Heart right ventricle (tissue), 16 donors: ENCODE measurements at regions not wholly inside any gene's neighbourhood (a gene's known extent, or its start where the extent isn't known, plus 50 kb on each side); places are given as distances from the start of the nearest gene placed in this dataset.

Experiments
- ATAC-seq, 8 donors: fragments of 200-7000 bp; cut with Tn5 transposase; one replicate each; pipeline ENCODE4 v1.9.1; 2020; ENCODE audit warnings: mild to moderate bottlenecking in 8 of 8, moderate library complexity in 8 of 8, moderate number of reproducible peaks in 1 of 8
- DNase-seq, 2 donors: peaks; one replicate each; pipeline ENCODE4 v3.0.0-alpha.2; 2020
- H3K27ac ChIP-seq, 10 donors: fragments of 200-600 bp; sonication (generic) in 2 of 10; one replicate each; pipeline versions ENCODE4 v1.5.0 to v1.8.0; 2020 to 2022; ENCODE audit warnings: mild to moderate bottlenecking in 3 of 10
- H3K27me3 ChIP-seq, 7 donors: fragments of 200-600 bp; one replicate each; pipeline ENCODE4 v1.8.0; 2021 to 2022; ENCODE audit warnings: mild to moderate bottlenecking in 2 of 7
- H3K36me3 ChIP-seq, 9 donors: fragments of 200-600 bp; sonication (generic) in 1 of 9; one replicate each; pipeline versions ENCODE4 v1.5.0 to v1.8.0; 2020 to 2022; ENCODE audit warnings: mild to moderate bottlenecking in 2 of 9
- H3K4me1 ChIP-seq, 9 donors: fragments of 200-600 bp; sonication (generic) in 1 of 9; one replicate each; pipeline versions ENCODE4 v1.5.0 to v1.8.0; 2020 to 2022; ENCODE audit warnings: mild to moderate bottlenecking in 4 of 9
- H3K4me3 ChIP-seq, 10 donors: fragments of 200-600 bp; sonication (generic) in 2 of 10; one replicate each; pipeline versions ENCODE4 v1.5.0 to v1.8.0; 2020 to 2022; ENCODE audit warnings: mild to moderate bottlenecking in 7 of 10, moderate library complexity in 2 of 10
- H3K9me3 ChIP-seq, 11 donors: fragments of 200-600 bp in 10 of 11; sonication (generic) in 2 of 11; one replicate each; pipeline versions ENCODE4 v1.5.0 to v1.8.0; 2013 to 2022; ENCODE audit warnings: mild to moderate bottlenecking in 2 of 11, control low read depth in 1 of 11, moderate library complexity in 1 of 11
- WGBS, 2 donors: extraction: QIAGEN DNeasy Blood & Tissue Kit; methylation state at CpG; one replicate each; pipeline ENCODE4 v1.1.7; 2013; ENCODE audit warnings: inconsistent platforms in 1 of 2; 5-methylcytosine and 5-hydroxymethylcytosine counted together
- intact Hi-C, 10 donors: fragments of 100-400 bp; cut with DNase I; formaldehyde crosslinking; loops; one replicate each; pipeline versions ENCODE4 v1.11.1 to v1.14.2; 2022
- TF ChIP-seq, protein P1 (sequence below), 9 donors: fragments of 200-600 bp; sonication (generic) in 2 of 9; IDR thresholded peaks; one replicate each; pipeline versions ENCODE4 v1.5.0 to v1.8.0; 2021 to 2022; ENCODE audit warnings: antibody characterized with exemption in 9 of 9, mild to moderate bottlenecking in 5 of 9, moderate library complexity in 1 of 9
- donor health status: Arrhythmogenic right ventricular cardiomyopathy.
- donor health status: ischemic (EF 13 %, LVEDD 7.1; RV severe dilation, severe dysfunction).
- donor health status: healthy with polysubstance abuse.
- donor health status: DM: no; HTN: yes; CAD: no.
- donor health status: DM: no; HTN: no; CAD: no.
- donor health status: ischemic (EF 25% LVEDD 6.9; RV normal size, moderate dysfunction).
- donor health status: ischemic (EF 25% LVEDD 5.7; RV mildly dilated, moderate dysfunction).
- donor health status: healthy.
- donor health status: DM: yes; HTN: yes; CAD: no.
- donor health status: Ischemic cardiomyopathy.
- donor health status: ischemic (EF 35%, LVEDD 5.7; RV mildly dilated, moderate dysfunction).
- donor health status: nonischemic (EF 11% LVEDD 7.7; RV severe dilation, severe dysfunction).
- donor health status: DM: yes; HTN: yes; CAD: no.
- donor health status: PGD.
- donor health status: ischemic (EF 29% LVEDD 5.4; RV normal size, mild dysfunction).
- donor health status: nonischemic (EF 23%, LVEDD 6.1; RV moderate dilation, normal function).

DNA sequence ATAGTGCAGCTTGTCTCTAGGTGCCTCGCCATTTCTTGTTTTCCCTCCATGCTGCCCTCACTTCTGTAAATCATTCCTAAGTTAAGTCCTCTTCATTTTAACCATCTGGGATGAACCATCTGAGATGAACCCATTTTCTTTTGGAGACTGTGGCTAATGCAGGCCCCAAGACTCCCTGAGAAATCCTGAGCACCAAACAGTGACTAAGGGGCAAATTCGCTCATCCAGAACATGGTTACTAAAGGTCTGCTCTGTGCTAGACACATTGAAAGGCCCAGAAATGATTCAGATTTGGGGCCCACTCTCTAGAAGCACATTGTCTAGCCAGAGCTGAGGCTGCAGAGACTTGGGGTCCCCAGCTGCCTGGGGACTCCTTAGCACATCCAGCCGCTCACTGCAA lies 151.9 kb upstream of the CTTNBP2NL start:
- intact Hi-C loops = loop anchor here in 1 of 10 donors (10.0 kb wide), 1 partner anchor 99 kb away; no protein-coding TSS in a partner anchor
- Histone ChIP-seq H3K9me3 (no peaks in the 10 kb centered on the region), H3K4me1 (peaks cover 0 to 25% (median 4%) of the 10 kb centered on the region in 9 donors), H3K27ac (peak overlapping the region in 1 of 10 donors; percentile 37), H3K36me3 (no peaks in the 10 kb centered on the region), H3K4me3 (no peak overlapping the region), H3K27me3 (no peaks in the 10 kb centered on the region)
- no peak for DNase-seq
- no peak for ATAC-seq
- TF ChIP-seq, protein P1, sequence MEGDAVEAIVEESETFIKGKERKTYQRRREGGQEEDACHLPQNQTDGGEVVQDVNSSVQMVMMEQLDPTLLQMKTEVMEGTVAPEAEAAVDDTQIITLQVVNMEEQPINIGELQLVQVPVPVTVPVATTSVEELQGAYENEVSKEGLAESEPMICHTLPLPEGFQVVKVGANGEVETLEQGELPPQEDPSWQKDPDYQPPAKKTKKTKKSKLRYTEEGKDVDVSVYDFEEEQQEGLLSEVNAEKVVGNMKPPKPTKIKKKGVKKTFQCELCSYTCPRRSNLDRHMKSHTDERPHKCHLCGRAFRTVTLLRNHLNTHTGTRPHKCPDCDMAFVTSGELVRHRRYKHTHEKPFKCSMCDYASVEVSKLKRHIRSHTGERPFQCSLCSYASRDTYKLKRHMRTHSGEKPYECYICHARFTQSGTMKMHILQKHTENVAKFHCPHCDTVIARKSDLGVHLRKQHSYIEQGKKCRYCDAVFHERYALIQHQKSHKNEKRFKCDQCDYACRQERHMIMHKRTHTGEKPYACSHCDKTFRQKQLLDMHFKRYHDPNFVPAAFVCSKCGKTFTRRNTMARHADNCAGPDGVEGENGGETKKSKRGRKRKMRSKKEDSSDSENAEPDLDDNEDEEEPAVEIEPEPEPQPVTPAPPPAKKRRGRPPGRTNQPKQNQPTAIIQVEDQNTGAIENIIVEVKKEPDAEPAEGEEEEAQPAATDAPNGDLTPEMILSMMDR (IDR thresholded peaks at IDR 0.05) = no peak
- 96 to 97% methylated on average over 3 of the region's 3 CpGs for WGBS, 2 donors

DNA sequence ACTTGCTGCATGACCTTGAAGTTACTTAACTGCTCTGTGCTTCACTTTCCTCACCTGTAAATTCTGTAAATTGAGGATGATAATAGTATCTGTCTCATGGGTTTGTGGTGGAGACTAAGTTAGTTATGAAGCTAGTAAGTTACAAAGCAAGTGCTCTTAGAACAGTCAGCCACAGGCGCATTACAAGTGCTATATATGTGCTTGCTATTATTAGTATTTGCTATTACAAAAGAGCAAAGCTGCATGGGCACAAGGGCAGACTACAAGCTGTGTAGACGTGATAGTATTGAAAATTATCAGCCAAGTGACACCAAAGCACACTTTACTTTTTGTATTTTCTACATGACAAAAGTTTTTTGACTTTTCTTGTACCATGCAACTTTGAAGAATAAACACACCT lies 150.9 kb upstream of the CTTNBP2NL start:
- DNase-seq (no peak), ATAC-seq (peak in 7 of 8 donors; percentile 47 to 85 (median 71))
- H3K27me3 ChIP-seq = no peaks in the 10 kb centered on the region
- no peaks in the 10 kb centered on the region for H3K9me3 ChIP-seq
- H3K4me3 ChIP-seq = no peak overlapping the region
- TF ChIP-seq, protein P1 (IDR thresholded peaks at IDR 0.05) = no peak
- intact Hi-C loops = loop anchor here in 1 of 10 donors (10.0 kb wide), 1 partner anchor 100 kb away; no protein-coding TSS in a partner anchor
- H3K36me3 ChIP-seq = no peaks in the 10 kb centered on the region
- peak overlapping the region in 1 of 10 donors; percentile 37 for H3K27ac ChIP-seq
- peaks cover 0 to 25% (median 4%) of the 10 kb centered on the region in 9 donors for H3K4me1 ChIP-seq
- WGBS, 2 donors = 38 to 55% methylated on average over 2 of the region's 2 CpGs

DNA sequence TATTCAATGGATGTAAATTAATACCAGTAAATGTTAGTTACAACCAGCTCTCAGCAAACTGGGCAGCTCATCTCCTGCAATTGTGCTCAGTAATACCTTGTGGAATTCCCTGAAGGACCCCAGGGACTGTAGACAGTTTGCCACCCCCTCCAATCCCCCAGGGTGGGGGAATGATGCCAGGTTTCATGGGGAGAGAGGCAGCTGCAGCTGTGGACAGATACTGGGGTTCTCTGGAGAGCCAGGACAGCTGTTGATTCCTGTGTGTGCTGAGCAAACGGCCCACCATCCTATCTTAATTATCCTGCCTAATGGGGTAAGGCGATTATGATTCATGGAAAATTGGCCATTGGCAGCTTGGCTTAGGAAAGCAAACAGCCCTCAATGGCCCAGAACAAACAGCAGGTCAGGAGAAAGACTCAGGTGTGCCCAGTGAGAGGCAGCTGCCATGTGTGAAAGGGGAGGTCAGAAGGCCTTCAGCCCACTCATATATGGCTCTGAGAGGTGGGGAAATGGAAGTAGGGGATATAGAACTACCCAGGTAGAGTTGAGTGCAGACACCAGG lies 148.9 kb upstream of the CTTNBP2NL start:
- ATAC-seq = no peak
- Histone ChIP-seq H3K27ac (no peak overlapping the region), H3K4me1 (peaks cover 0 to 25% (median 4%) of the 10 kb centered on the region in 9 donors), H3K4me3 (no peak overlapping the region), H3K9me3 (no peaks in the 10 kb centered on the region), H3K36me3 (no peaks in the 10 kb centered on the region), H3K27me3 (no peaks in the 10 kb centered on the region)
- TF ChIP-seq, protein P1 (IDR thresholded peaks at IDR 0.05) = no peak
- intact Hi-C loops = loop anchor here in 1 of 10 donors (10.0 kb wide), 1 partner anchor 102 kb away; no protein-coding TSS in a partner anchor
- WGBS, 2 donors = 64 to 68% methylated on average over 2 of the region's 2 CpGs
- DNase-seq = no peak

DNA sequence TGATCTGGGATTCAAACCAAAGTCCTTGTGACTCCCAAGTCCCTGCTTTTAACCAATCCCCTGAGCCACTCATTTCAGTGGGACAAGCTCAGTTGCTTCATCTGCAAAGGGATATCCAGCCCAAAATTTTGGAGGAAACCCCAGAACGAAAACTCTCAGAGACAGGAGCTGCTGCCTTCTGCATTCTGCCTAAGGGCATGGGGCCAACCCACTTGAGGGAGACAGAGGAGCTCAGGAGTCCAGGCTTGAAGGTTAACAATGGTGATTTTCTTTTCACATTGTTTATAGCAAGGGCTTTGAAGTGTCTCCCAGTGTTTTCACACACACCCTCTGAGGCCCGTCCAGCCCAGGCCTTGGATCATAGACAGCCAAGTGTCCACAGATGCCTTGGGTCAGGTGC lies 148.1 kb upstream of the CTTNBP2NL start:
- Histone ChIP-seq H3K27me3 (no peaks in the 10 kb centered on the region), H3K36me3 (no peaks in the 10 kb centered on the region), H3K4me3 (no peak overlapping the region), H3K9me3 (no peaks in the 10 kb centered on the region), H3K27ac (no peak overlapping the region), H3K4me1 (peaks cover 0 to 25% (median 4%) of the 10 kb centered on the region in 9 donors)
- ATAC-seq (peak in 7 of 8 donors; percentile 15 to 46 (median 25)), DNase-seq (peak; percentile 20 to 52)
- WGBS, 2 donors = 32 to 47% methylated on average over 2 of the region's 2 CpGs
- TF ChIP-seq, protein P1 (IDR thresholded peaks at IDR 0.05) = no peak
- intact Hi-C loops = loop anchor here in 1 of 10 donors (10.0 kb wide), 1 partner anchor 103 kb away; no protein-coding TSS in a partner anchor
